ENCODE measurements at regions not wholly inside any gene's neighbourhood (a gene's known extent, or its start where the extent isn't known, plus 50 kb on each side); places are given as distances from the start of the nearest gene placed in this dataset.
"Not testable (repeated sequence)": the region's sequence is repeated elsewhere in the genome, so short reads cannot be mapped to it uniquely, and the experiment has no call there.

- not testable (repeated sequence) for H3K4me1 ChIP-seq (ENCODE audit: control insufficient read depth in 1 of 2, insufficient read depth in 2 of 2, low read length in 2 of 2); H3K9me3 ChIP-seq (ENCODE audit: control insufficient read depth in 1 of 2, low read length in 2 of 2); H3K36me3 ChIP-seq (ENCODE audit: control insufficient read depth in 1 of 2, insufficient read depth in 2 of 2, low read length in 2 of 2)
These were observed 451.9 kb upstream of the NFE2L3 start for GRCh38 chr7:25700141-25700540.

GRCh38 chr7:25704413-25704812, 447.6 kb upstream of the NFE2L3 start:
- H3K36me3 ChIP-seq (ENCODE audit: control insufficient read depth in 1 of 2, insufficient read depth in 2 of 2, low read length in 2 of 2), result no peaks in the 10 kb centered on the region
- no peak overlapping the region for H3K4me3 ChIP-seq (ENCODE audit: low read depth in 1 of 2, low read length in 2 of 2)
- H3K27ac ChIP-seq (ENCODE audit: low read length), result no peak overlapping the region
- H3K9me3 ChIP-seq (ENCODE audit: control insufficient read depth in 1 of 2, low read length in 2 of 2), result no peaks in the 10 kb centered on the region
- H3K4me1 ChIP-seq (ENCODE audit: control insufficient read depth in 1 of 2, insufficient read depth in 2 of 2, low read length in 2 of 2), result no peaks in the 10 kb centered on the region
- no peaks in the 10 kb centered on the region for H3K27me3 ChIP-seq (ENCODE audit: low read depth, low read length)

More at GRCh38 chr7:25700141-25700540, 451.9 kb upstream of the NFE2L3 start:
- H3K27ac ChIP-seq (ENCODE audit: low read length); H3K27me3 ChIP-seq (ENCODE audit: low read depth, low read length); H3K4me3 ChIP-seq (ENCODE audit: low read depth in 1 of 2, low read length in 2 of 2): not testable (repeated sequence)

GRCh38 chr7:25706764-25707163, 445.2 kb upstream of the NFE2L3 start:
- no peaks in the 10 kb centered on the region for H3K27me3 ChIP-seq (ENCODE audit: low read depth, low read length)
- H3K4me1 ChIP-seq (ENCODE audit: control insufficient read depth in 1 of 2, insufficient read depth in 2 of 2, low read length in 2 of 2), result no peaks in the 10 kb centered on the region
- no peaks in the 10 kb centered on the region for H3K36me3 ChIP-seq (ENCODE audit: control insufficient read depth in 1 of 2, insufficient read depth in 2 of 2, low read length in 2 of 2)
- no peak overlapping the region for H3K27ac ChIP-seq (ENCODE audit: low read length)
- H3K4me3 ChIP-seq (ENCODE audit: low read depth in 1 of 2, low read length in 2 of 2), result no peak overlapping the region
- no peaks in the 10 kb centered on the region for H3K9me3 ChIP-seq (ENCODE audit: control insufficient read depth in 1 of 2, low read length in 2 of 2)

GRCh38 chr7:25707768-25708620, 444.0 kb upstream of the NFE2L3 start:
- H3K27ac ChIP-seq (ENCODE audit: low read length), result no peak overlapping the region
- H3K9me3 ChIP-seq (ENCODE audit: control insufficient read depth in 1 of 2, low read length in 2 of 2), result no peaks in the 10 kb centered on the region
- H3K36me3 ChIP-seq (ENCODE audit: control insufficient read depth in 1 of 2, insufficient read depth in 2 of 2, low read length in 2 of 2), result no peaks in the 10 kb centered on the region
- H3K27me3 ChIP-seq (ENCODE audit: low read depth, low read length), result no peaks in the 10 kb centered on the region
- H3K4me3 ChIP-seq (ENCODE audit: low read depth in 1 of 2, low read length in 2 of 2), result no peak overlapping the region
- peaks cover 3 to 6% of the 10 kb centered on the region in 2 donors for H3K4me1 ChIP-seq (ENCODE audit: control insufficient read depth in 1 of 2, insufficient read depth in 2 of 2, low read length in 2 of 2)

- no peaks in the 10 kb centered on the region for H3K27me3 ChIP-seq (ENCODE audit: low read depth, low read length)
- H3K4me1 ChIP-seq (ENCODE audit: control insufficient read depth in 1 of 2, insufficient read depth in 2 of 2, low read length in 2 of 2), result peaks cover 6 to 9% of the 10 kb centered on the region in 2 donors
- no peak overlapping the region for H3K4me3 ChIP-seq (ENCODE audit: low read depth in 1 of 2, low read length in 2 of 2)
- no peaks in the 10 kb centered on the region for H3K9me3 ChIP-seq (ENCODE audit: control insufficient read depth in 1 of 2, low read length in 2 of 2)
- H3K27ac ChIP-seq (ENCODE audit: low read length), result no peak overlapping the region
- no peaks in the 10 kb centered on the region for H3K36me3 ChIP-seq (ENCODE audit: control insufficient read depth in 1 of 2, insufficient read depth in 2 of 2, low read length in 2 of 2)
These were observed 441.0 kb upstream of the NFE2L3 start for GRCh38 chr7:25710959-25711358.

- no peak overlapping the region for H3K4me3 ChIP-seq (ENCODE audit: low read depth in 1 of 2, low read length in 2 of 2)
- no peaks in the 10 kb centered on the region for H3K27me3 ChIP-seq (ENCODE audit: low read depth, low read length)
- no peaks in the 10 kb centered on the region for H3K9me3 ChIP-seq (ENCODE audit: control insufficient read depth in 1 of 2, low read length in 2 of 2)
- H3K36me3 ChIP-seq (ENCODE audit: control insufficient read depth in 1 of 2, insufficient read depth in 2 of 2, low read length in 2 of 2), result no peaks in the 10 kb centered on the region
- H3K27ac ChIP-seq (ENCODE audit: low read length), result no peak overlapping the region
- H3K4me1 ChIP-seq (ENCODE audit: control insufficient read depth in 1 of 2, insufficient read depth in 2 of 2, low read length in 2 of 2), result peaks cover 6 to 9% of the 10 kb centered on the region in 2 donors
These were observed 440.1 kb upstream of the NFE2L3 start for GRCh38 chr7:25711940-25712339.

- no peaks in the 10 kb centered on the region for H3K9me3 ChIP-seq (ENCODE audit: control insufficient read depth in 1 of 2, low read length in 2 of 2)
- H3K27ac ChIP-seq (ENCODE audit: low read length), result no peak overlapping the region
- no peaks in the 10 kb centered on the region for H3K27me3 ChIP-seq (ENCODE audit: low read depth, low read length)
- peaks cover 6 to 9% of the 10 kb centered on the region in 2 donors for H3K4me1 ChIP-seq (ENCODE audit: control insufficient read depth in 1 of 2, insufficient read depth in 2 of 2, low read length in 2 of 2)
- no peaks in the 10 kb centered on the region for H3K36me3 ChIP-seq (ENCODE audit: control insufficient read depth in 1 of 2, insufficient read depth in 2 of 2, low read length in 2 of 2)
- no peak overlapping the region for H3K4me3 ChIP-seq (ENCODE audit: low read depth in 1 of 2, low read length in 2 of 2)
These were observed 439.5 kb upstream of the NFE2L3 start for GRCh38 chr7:25712500-25712899.

GRCh38 chr7:25714013-25714412, 438.0 kb upstream of the NFE2L3 start:
- H3K27ac ChIP-seq (ENCODE audit: low read length), result no peak overlapping the region
- H3K36me3 ChIP-seq (ENCODE audit: control insufficient read depth in 1 of 2, insufficient read depth in 2 of 2, low read length in 2 of 2), result no peaks in the 10 kb centered on the region
- H3K4me1 ChIP-seq (ENCODE audit: control insufficient read depth in 1 of 2, insufficient read depth in 2 of 2, low read length in 2 of 2), result peaks cover 6 to 9% of the 10 kb centered on the region in 2 donors
- H3K27me3 ChIP-seq (ENCODE audit: low read depth, low read length), result no peaks in the 10 kb centered on the region
- no peaks in the 10 kb centered on the region for H3K9me3 ChIP-seq (ENCODE audit: control insufficient read depth in 1 of 2, low read length in 2 of 2)
- H3K4me3 ChIP-seq (ENCODE audit: low read depth in 1 of 2, low read length in 2 of 2), result no peak overlapping the region

- H3K4me1 ChIP-seq (ENCODE audit: control insufficient read depth in 1 of 2, insufficient read depth in 2 of 2, low read length in 2 of 2), result peaks cover 6 to 9% of the 10 kb centered on the region in 2 donors
- H3K4me3 ChIP-seq (ENCODE audit: low read depth in 1 of 2, low read length in 2 of 2), result no peak overlapping the region
- no peaks in the 10 kb centered on the region for H3K9me3 ChIP-seq (ENCODE audit: control insufficient read depth in 1 of 2, low read length in 2 of 2)
- no peaks in the 10 kb centered on the region for H3K36me3 ChIP-seq (ENCODE audit: control insufficient read depth in 1 of 2, insufficient read depth in 2 of 2, low read length in 2 of 2)
- no peak overlapping the region for H3K27ac ChIP-seq (ENCODE audit: low read length)
- H3K27me3 ChIP-seq (ENCODE audit: low read depth, low read length), result no peaks in the 10 kb centered on the region
These were observed 435.6 kb upstream of the NFE2L3 start for GRCh38 chr7:25716421-25716820.

- Histone ChIP-seq H3K27ac (ENCODE audit: low read length) (no peak overlapping the region), H3K36me3 (ENCODE audit: control insufficient read depth in 1 of 2, insufficient read depth in 2 of 2, low read length in 2 of 2) (no peaks in the 10 kb centered on the region), H3K9me3 (ENCODE audit: control insufficient read depth in 1 of 2, low read length in 2 of 2) (no peaks in the 10 kb centered on the region), H3K4me1 (ENCODE audit: control insufficient read depth in 1 of 2, insufficient read depth in 2 of 2, low read length in 2 of 2) (peaks cover 0 to 6% of the 10 kb centered on the region in 2 donors), H3K4me3 (ENCODE audit: low read depth in 1 of 2, low read length in 2 of 2) (no peak overlapping the region), H3K27me3 (ENCODE audit: low read depth, low read length) (no peaks in the 10 kb centered on the region)
These were observed 433.4 kb upstream of the NFE2L3 start for GRCh38 chr7:25718596-25718995.

- no peak overlapping the region for H3K27ac ChIP-seq (ENCODE audit: low read length)
- no peak overlapping the region for H3K4me3 ChIP-seq (ENCODE audit: low read depth in 1 of 2, low read length in 2 of 2)
- peaks cover 0 to 6% of the 10 kb centered on the region in 2 donors for H3K4me1 ChIP-seq (ENCODE audit: control insufficient read depth in 1 of 2, insufficient read depth in 2 of 2, low read length in 2 of 2)
- no peaks in the 10 kb centered on the region for H3K36me3 ChIP-seq (ENCODE audit: control insufficient read depth in 1 of 2, insufficient read depth in 2 of 2, low read length in 2 of 2)
- no peaks in the 10 kb centered on the region for H3K27me3 ChIP-seq (ENCODE audit: low read depth, low read length)
- H3K9me3 ChIP-seq (ENCODE audit: control insufficient read depth in 1 of 2, low read length in 2 of 2), result no peaks in the 10 kb centered on the region
These were observed 432.7 kb upstream of the NFE2L3 start for GRCh38 chr7:25719190-25719896.

All from muscle layer of duodenum (tissue), 2 donors.